HL-60 (cell line): ENCODE measurements at regions not wholly inside any gene's neighbourhood (a gene's known extent, or its start where the extent isn't known, plus 50 kb on each side); places are given as distances from the start of the nearest gene placed in this dataset.

Experiments
- DNase-seq, 2 experiments: peaks; one replicate each; pipeline ENCODE4 v3.0.0-alpha.2; 2010 to 2020; ENCODE audit warnings: low read depth in 1 of 2, low spot score in 1 of 2
- H3K27ac ChIP-seq: fragments of 250-450 bp; sonication (Bioruptor Pico); replicated peaks from 2 replicates; pipeline ENCODE4 v1.5.1; 2020; ENCODE audit warnings: mild to moderate bottlenecking, moderate library complexity
- H3K27me3 ChIP-seq: fragments of 250-450 bp; sonication (Bioruptor Pico); 2 replicates; pipeline ENCODE4 v1.5.1; 2021; ENCODE audit warnings: mild to moderate bottlenecking, moderate library complexity; ENCODE audit not compliant: insufficient read depth, poor library complexity, severe bottlenecking
- H3K4me3 ChIP-seq: replicated peaks from 2 replicates; pipeline ENCODE4 v1.5.1; 2011; ENCODE audit warnings: mild to moderate bottlenecking, control low read depth, low read length; ENCODE audit not compliant: insufficient read depth
- CTCF ChIP-seq: IDR thresholded peaks from one replicate; pipeline ENCODE4 v1.5.1; 2011; ENCODE audit warnings: low read length, control low read depth, inconsistent platforms; ENCODE audit not compliant: insufficient read depth
- GABPA ChIP-seq: IDR thresholded peaks from 2 replicates; pipeline ENCODE4 v1.6.1; 2012; ENCODE audit warnings: low read depth
- POLR2AphosphoS5 ChIP-seq: IDR thresholded peaks from 2 replicates; pipeline ENCODE4 v1.6.1; 2012; ENCODE audit warnings: low read depth
- REST ChIP-seq: IDR thresholded peaks from 2 replicates; pipeline ENCODE4 v1.6.1; 2012; ENCODE audit warnings: low read depth; ENCODE audit not compliant: insufficient replicate concordance
- SPI1 ChIP-seq: IDR thresholded peaks from 2 replicates; pipeline ENCODE4 v1.6.1; 2012; ENCODE audit warnings: low read depth, mild to moderate bottlenecking, borderline replicate concordance

GRCh38 chr17:79487149-79487548 is 123.7 kb downstream of the RBFOX3 start:
- no peak overlapping the region for H3K27ac ChIP-seq
- H3K4me3 ChIP-seq = no peak overlapping the region
- peaks cover 22% of the 10 kb centered on the region for H3K27me3 ChIP-seq
- TF ChIP-seq POLR2AphosphoS5 (no peak), SPI1 (no peak), GABPA (no peak), CTCF (no peak), REST (no peak)
- DNase-seq = no peak

GRCh38 chr17:79485991-79486390 is 124.9 kb downstream of the RBFOX3 start:
- peaks cover 23% of the 10 kb centered on the region for H3K27me3 ChIP-seq

More at GRCh38 chr17:79485991-79486390, 124.9 kb downstream of the RBFOX3 start:
- Histone ChIP-seq H3K4me3 (no peak overlapping the region), H3K27ac (no peak overlapping the region)
- no peak for TF ChIP-seq POLR2AphosphoS5
- no peak for TF ChIP-seq SPI1
- TF ChIP-seq CTCF = no peak
- TF ChIP-seq REST = no peak
- no peak for TF ChIP-seq GABPA
- DNase-seq = no peak
